HEK293 (cell line): ENCODE measurements at regions not wholly inside any gene's neighbourhood (a gene's known extent, or its start where the extent isn't known, plus 50 kb on each side); places are given as distances from the start of the nearest gene placed in this dataset.
A peak's percentile ranks its signal among the peaks of the same experiment; 100 is the strongest.

Experiments used
- CTCF ChIA-PET: fragments of 350-600 bp; formaldehyde crosslinking; extraction: SDS; loops from one replicate; lab custom pipeline; 2021; ENCODE audit warnings: antibody characterized with exemption; lab: Yijun Ruan, JAX
- POLR2A ChIA-PET: fragments of 300-600 bp; formaldehyde crosslinking; extraction: SDS; loops from one replicate; lab custom pipeline; 2020; ENCODE audit warnings: antibody characterized with exemption, inconsistent platforms; lab: Yijun Ruan, JAX
- H3K27ac ChIP-seq: fragments of 200-500 bp; sonication (Bioruptor generic); 2 replicates; pipeline ENCODE4 v1.5.1; 2014; ENCODE audit warnings: low read depth, low read length, control low read depth, inconsistent platforms; ENCODE audit errors: extremely low read depth
- H3K36me3 ChIP-seq, 2 experiments: fragments of 200-500 bp in 1 of 2; sonication (Bioruptor generic) in 1 of 2; 1 replicate in 1 of 2; 2 replicates in 1 of 2; pipeline ENCODE4 v1.5.1; 2014 to 2017; ENCODE audit warnings: inconsistent platforms in 2 of 2, low read length in 2 of 2; ENCODE audit not compliant: control insufficient read depth in 2 of 2, insufficient read depth in 1 of 2
- H3K4me1 ChIP-seq: fragments of 200-500 bp; sonication (Bioruptor generic); 2 replicates; pipeline ENCODE4 v1.5.1; 2014; ENCODE audit warnings: mild to moderate bottlenecking, low read length, inconsistent platforms; ENCODE audit not compliant: control insufficient read depth, insufficient read depth
- H3K4me3 ChIP-seq: 2 replicates; pipeline ENCODE4 v1.5.1; 2011; ENCODE audit warnings: low read depth, mild to moderate bottlenecking, control low read depth, low read length, moderate library complexity
- H3K9me3 ChIP-seq: fragments of 200-500 bp; sonication (Bioruptor generic); 2 replicates; pipeline ENCODE4 v1.5.1; 2014; ENCODE audit warnings: low read depth, low read length, inconsistent platforms; ENCODE audit not compliant: control insufficient read depth, insufficient read depth
- BCL11B ChIP-seq: fragments of 450-650 bp; formaldehyde crosslinking; IDR thresholded peaks from 2 replicates; pipeline ENCODE4 v1.5.1; 2016; ENCODE audit warnings: low read depth, missing biosample characterization, missing genetic modification characterization
- EGR2 ChIP-seq: fragments of 450-650 bp; formaldehyde crosslinking; IDR thresholded peaks from 2 replicates; pipeline ENCODE4 v1.5.1; 2016; ENCODE audit warnings: low read depth, missing biosample characterization, missing genetic modification characterization
- KLF10 ChIP-seq: fragments of 450-650 bp; IDR thresholded peaks from 2 replicates; pipeline ENCODE4 v1.5.1; 2018; ENCODE audit warnings: missing biosample characterization, mild to moderate bottlenecking, missing genetic modification characterization
- KLF9 ChIP-seq: fragments of 450-650 bp; formaldehyde crosslinking; IDR thresholded peaks from 2 replicates; pipeline ENCODE4 v1.5.1; 2016; ENCODE audit warnings: missing biosample characterization, missing genetic modification characterization, low read depth
- WT1 ChIP-seq: fragments of 450-650 bp; formaldehyde crosslinking; IDR thresholded peaks from 2 replicates; pipeline ENCODE4 v1.5.1; 2016; ENCODE audit warnings: missing biosample characterization, missing genetic modification characterization
- ZBTB8A ChIP-seq: fragments of 450-650 bp; formaldehyde crosslinking; IDR thresholded peaks from 2 replicates; pipeline ENCODE4 v1.5.1; 2016; ENCODE audit warnings: missing biosample characterization, missing genetic modification characterization
- ZFP37 ChIP-seq: fragments of 450-650 bp; formaldehyde crosslinking; IDR thresholded peaks from 2 replicates; pipeline ENCODE4 v1.5.1; 2016; ENCODE audit warnings: missing biosample characterization, missing genetic modification characterization
- ZNF10 ChIP-seq: fragments of 450-650 bp; formaldehyde crosslinking; IDR thresholded peaks from 2 replicates; pipeline ENCODE4 v1.5.1; 2017; ENCODE audit warnings: missing biosample characterization, missing genetic modification characterization
- ZNF146 ChIP-seq: fragments of 450-650 bp; formaldehyde crosslinking; IDR thresholded peaks from 2 replicates; pipeline ENCODE4 v1.5.1; 2016; ENCODE audit warnings: missing biosample characterization, missing genetic modification characterization
- ZNF221 ChIP-seq: fragments of 450-650 bp; formaldehyde crosslinking; IDR thresholded peaks from 2 replicates; pipeline ENCODE4 v1.5.1; 2017; ENCODE audit warnings: missing biosample characterization, missing genetic modification characterization, borderline replicate concordance
- ZNF311 ChIP-seq: fragments of 450-650 bp; formaldehyde crosslinking; IDR thresholded peaks from 2 replicates; pipeline ENCODE4 v1.5.1; 2017; ENCODE audit warnings: missing biosample characterization, missing genetic modification characterization, borderline replicate concordance
- ZNF404 ChIP-seq: fragments of 450-650 bp; formaldehyde crosslinking; IDR thresholded peaks from 2 replicates; pipeline ENCODE4 v1.5.1; 2017; ENCODE audit warnings: missing biosample characterization, missing genetic modification characterization
- ZNF513 ChIP-seq: fragments of 450-650 bp; IDR thresholded peaks from 2 replicates; pipeline ENCODE4 v1.5.1; 2018; ENCODE audit warnings: missing biosample characterization, missing genetic modification characterization
- ZNF585B ChIP-seq: fragments of 450-650 bp; formaldehyde crosslinking; IDR thresholded peaks from 2 replicates; pipeline ENCODE4 v1.5.1; 2016; ENCODE audit warnings: missing biosample characterization, missing genetic modification characterization
- ZNF596 ChIP-seq: fragments of 450-650 bp; IDR thresholded peaks from 2 replicates; pipeline ENCODE4 v1.5.0; 2018; ENCODE audit warnings: missing biosample characterization, mild to moderate bottlenecking, missing genetic modification characterization, moderate library complexity
- ZNF624 ChIP-seq: fragments of 450-650 bp; formaldehyde crosslinking; IDR thresholded peaks from 2 replicates; pipeline ENCODE4 v1.5.1; 2017; ENCODE audit warnings: missing biosample characterization, missing genetic modification characterization
- ZNF629 ChIP-seq: fragments of 450-650 bp; formaldehyde crosslinking; IDR thresholded peaks from 2 replicates; pipeline ENCODE4 v1.5.1; 2017; ENCODE audit warnings: missing biosample characterization, missing genetic modification characterization
- ZNF660 ChIP-seq: fragments of 450-650 bp; IDR thresholded peaks from 2 replicates; pipeline ENCODE4 v1.5.1; 2018; ENCODE audit warnings: missing biosample characterization, mild to moderate bottlenecking, missing genetic modification characterization
- ZNF837 ChIP-seq: fragments of 450-650 bp; formaldehyde crosslinking; IDR thresholded peaks from 2 replicates; pipeline ENCODE4 v1.5.1; 2016; ENCODE audit warnings: missing biosample characterization, missing genetic modification characterization
- TF ChIP-seq, protein P1 (sequence below): fragments of 450-650 bp; formaldehyde crosslinking; IDR thresholded peaks from 2 replicates; pipeline ENCODE4 v1.5.1; 2016; ENCODE audit warnings: missing biosample characterization, missing genetic modification characterization
- TF ChIP-seq, protein P2 (sequence below): fragments of 450-650 bp; formaldehyde crosslinking; conservative IDR thresholded peaks from 2 replicates; pipeline ENCODE4 v1.5.1; 2016; ENCODE audit warnings: low read depth, missing biosample characterization, missing genetic modification characterization
- TF ChIP-seq, protein P3 (sequence below): fragments of 450-650 bp; formaldehyde crosslinking; IDR thresholded peaks from 2 replicates; pipeline ENCODE4 v1.5.1; 2017; ENCODE audit warnings: missing biosample characterization, missing genetic modification characterization
- TF ChIP-seq, protein P4 (sequence below): fragments of 450-650 bp; formaldehyde crosslinking; IDR thresholded peaks from 2 replicates; pipeline ENCODE4 v1.5.1; 2017; ENCODE audit warnings: missing biosample characterization, missing genetic modification characterization

GRCh38 chr12:67453191-67453590 is 184.0 kb downstream of the CAND1 start (continued):
- TF ChIP-seq, protein P1, sequence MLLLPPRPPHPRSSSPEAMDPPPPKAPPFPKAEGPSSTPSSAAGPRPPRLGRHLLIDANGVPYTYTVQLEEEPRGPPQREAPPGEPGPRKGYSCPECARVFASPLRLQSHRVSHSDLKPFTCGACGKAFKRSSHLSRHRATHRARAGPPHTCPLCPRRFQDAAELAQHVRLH (tag by site-specific recombination): no peak

DNA sequence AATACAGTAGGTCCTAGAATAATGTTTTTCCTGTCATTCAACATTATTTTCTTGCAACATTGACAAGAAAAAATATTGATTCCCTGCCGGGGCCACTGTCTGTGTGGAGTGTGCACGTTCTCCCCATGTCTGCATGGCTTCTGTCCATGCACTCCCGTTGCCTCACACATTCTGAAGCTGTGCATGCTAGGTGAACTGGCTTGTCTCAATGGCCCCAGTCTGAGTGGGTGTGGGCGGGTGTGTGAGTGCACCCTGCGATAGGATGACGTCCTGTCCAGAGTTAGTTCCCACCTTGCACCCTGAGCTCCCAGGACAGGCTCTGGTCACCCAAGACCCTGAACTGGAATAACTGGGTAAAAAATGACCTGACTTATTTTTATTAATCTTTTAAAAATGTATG is 186.1 kb downstream of the CAND1 start:
- no peaks in the 10 kb centered on the region for H3K9me3 ChIP-seq
- H3K4me3 ChIP-seq: no peak overlapping the region
- peaks cover 2% of the 10 kb centered on the region; the same call in 1 of the 2 replicates for H3K4me1 ChIP-seq
- no peak overlapping the region for H3K27ac ChIP-seq
- TF ChIP-seq WT1 (no peak), BCL11B (tag by site-specific recombination) (no peak), ZNF629 (tag by site-specific recombination) (no peak), ZNF10 (tag by site-specific recombination) (no peak), ZNF404 (tag by site-specific recombination) (no peak), ZNF837 (no peak), ZFP37 (tag by site-specific recombination) (no peak), ZNF660 (tag by site-specific recombination) (no peak), KLF9 (no peak)
- ChIA-PET CTCF (no interaction called here), POLR2A (no interaction called here)
- no peaks in the 10 kb centered on the region for H3K36me3 ChIP-seq

DNA sequence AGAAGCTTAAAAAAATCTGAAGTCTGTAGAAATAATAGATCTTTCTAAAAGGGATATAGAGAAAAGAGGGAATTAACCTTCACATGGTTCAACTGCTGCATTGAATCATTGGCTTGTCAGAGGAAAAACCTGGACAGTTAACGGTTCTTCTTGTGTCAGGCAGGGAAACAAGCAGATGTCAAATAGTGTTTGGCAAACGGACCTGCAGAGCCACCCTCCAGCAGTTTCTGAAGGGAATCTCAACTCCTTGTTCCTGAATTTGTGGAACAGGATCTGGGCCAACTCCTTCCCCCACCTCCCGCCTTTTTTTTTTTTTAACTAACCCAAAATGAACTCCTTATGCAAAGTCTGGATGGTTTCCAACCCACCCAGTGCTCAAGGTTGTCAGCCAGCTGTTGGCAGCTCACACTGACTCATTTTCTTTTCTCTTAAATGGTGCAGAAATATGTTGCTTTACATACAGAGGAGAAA is 187.3 kb downstream of the CAND1 start:
- H3K4me1 ChIP-seq: peaks cover 2% of the 10 kb centered on the region; the same call in 1 of the 2 replicates
- no peak overlapping the region for H3K27ac ChIP-seq
- ChIA-PET POLR2A (no interaction called here), CTCF (interaction anchor here (0.6 to 0.7 kb wide), 3 partner anchors 100 to 190 kb away, joined by 3 to 4 read pairs (median 4); no protein-coding TSS in a partner anchor)
- H3K4me3 ChIP-seq: no peak overlapping the region
- H3K9me3 ChIP-seq: no peaks in the 10 kb centered on the region
- no peaks in the 10 kb centered on the region for H3K36me3 ChIP-seq
- TF ChIP-seq ZBTB8A (no peak), ZNF585B (tag by site-specific recombination) (no peak)
- TF ChIP-seq, protein P2, sequence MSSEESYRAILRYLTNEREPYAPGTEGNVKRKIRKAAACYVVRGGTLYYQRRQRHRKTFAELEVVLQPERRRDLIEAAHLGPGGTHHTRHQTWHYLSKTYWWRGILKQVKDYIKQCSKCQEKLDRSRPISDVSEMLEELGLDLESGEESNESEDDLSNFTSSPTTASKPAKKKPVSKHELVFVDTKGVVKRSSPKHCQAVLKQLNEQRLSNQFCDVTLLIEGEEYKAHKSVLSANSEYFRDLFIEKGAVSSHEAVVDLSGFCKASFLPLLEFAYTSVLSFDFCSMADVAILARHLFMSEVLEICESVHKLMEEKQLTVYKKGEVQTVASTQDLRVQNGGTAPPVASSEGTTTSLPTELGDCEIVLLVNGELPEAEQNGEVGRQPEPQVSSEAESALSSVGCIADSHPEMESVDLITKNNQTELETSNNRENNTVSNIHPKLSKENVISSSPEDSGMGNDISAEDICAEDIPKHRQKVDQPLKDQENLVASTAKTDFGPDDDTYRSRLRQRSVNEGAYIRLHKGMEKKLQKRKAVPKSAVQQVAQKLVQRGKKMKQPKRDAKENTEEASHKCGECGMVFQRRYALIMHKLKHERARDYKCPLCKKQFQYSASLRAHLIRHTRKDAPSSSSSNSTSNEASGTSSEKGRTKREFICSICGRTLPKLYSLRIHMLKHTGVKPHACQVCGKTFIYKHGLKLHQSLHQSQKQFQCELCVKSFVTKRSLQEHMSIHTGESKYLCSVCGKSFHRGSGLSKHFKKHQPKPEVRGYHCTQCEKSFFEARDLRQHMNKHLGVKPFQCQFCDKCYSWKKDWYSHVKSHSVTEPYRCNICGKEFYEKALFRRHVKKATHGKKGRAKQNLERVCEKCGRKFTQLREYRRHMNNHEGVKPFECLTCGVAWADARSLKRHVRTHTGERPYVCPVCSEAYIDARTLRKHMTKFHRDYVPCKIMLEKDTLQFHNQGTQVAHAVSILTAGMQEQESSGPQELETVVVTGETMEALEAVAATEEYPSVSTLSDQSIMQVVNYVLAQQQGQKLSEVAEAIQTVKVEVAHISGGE (tag by site-specific recombination): peak; percentile 41; the same call in 1 of the 2 replicates
- TF ChIP-seq, all 188 proteins: peak for 1

- Histone ChIP-seq H3K4me3 (no peak overlapping the region), H3K4me1 (peaks cover 2% of the 10 kb centered on the region; the same call in 1 of the 2 replicates), H3K36me3 (no peaks in the 10 kb centered on the region), H3K9me3 (no peaks in the 10 kb centered on the region), H3K27ac (no peak overlapping the region)
- ChIA-PET POLR2A (no interaction called here), CTCF (no interaction called here)
- TF ChIP-seq, protein P3, sequence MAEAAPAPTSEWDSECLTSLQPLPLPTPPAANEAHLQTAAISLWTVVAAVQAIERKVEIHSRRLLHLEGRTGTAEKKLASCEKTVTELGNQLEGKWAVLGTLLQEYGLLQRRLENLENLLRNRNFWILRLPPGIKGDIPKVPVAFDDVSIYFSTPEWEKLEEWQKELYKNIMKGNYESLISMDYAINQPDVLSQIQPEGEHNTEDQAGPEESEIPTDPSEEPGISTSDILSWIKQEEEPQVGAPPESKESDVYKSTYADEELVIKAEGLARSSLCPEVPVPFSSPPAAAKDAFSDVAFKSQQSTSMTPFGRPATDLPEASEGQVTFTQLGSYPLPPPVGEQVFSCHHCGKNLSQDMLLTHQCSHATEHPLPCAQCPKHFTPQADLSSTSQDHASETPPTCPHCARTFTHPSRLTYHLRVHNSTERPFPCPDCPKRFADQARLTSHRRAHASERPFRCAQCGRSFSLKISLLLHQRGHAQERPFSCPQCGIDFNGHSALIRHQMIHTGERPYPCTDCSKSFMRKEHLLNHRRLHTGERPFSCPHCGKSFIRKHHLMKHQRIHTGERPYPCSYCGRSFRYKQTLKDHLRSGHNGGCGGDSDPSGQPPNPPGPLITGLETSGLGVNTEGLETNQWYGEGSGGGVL: no peak
- TF ChIP-seq KLF10 (tag by site-specific recombination) (no peak), ZNF311 (tag by site-specific recombination) (no peak), EGR2 (tag by site-specific recombination) (no peak), ZNF624 (tag by site-specific recombination) (no peak), ZNF146 (tag by site-specific recombination) (no peak), ZNF221 (tag by site-specific recombination) (no peak), ZNF596 (no peak), ZNF513 (tag by site-specific recombination) (no peak)
- TF ChIP-seq, protein P4, sequence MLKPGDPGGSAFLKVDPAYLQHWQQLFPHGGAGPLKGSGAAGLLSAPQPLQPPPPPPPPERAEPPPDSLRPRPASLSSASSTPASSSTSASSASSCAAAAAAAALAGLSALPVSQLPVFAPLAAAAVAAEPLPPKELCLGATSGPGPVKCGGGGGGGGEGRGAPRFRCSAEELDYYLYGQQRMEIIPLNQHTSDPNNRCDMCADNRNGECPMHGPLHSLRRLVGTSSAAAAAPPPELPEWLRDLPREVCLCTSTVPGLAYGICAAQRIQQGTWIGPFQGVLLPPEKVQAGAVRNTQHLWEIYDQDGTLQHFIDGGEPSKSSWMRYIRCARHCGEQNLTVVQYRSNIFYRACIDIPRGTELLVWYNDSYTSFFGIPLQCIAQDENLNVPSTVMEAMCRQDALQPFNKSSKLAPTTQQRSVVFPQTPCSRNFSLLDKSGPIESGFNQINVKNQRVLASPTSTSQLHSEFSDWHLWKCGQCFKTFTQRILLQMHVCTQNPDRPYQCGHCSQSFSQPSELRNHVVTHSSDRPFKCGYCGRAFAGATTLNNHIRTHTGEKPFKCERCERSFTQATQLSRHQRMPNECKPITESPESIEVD (tag by site-specific recombination): no peak
These were observed 188.0 kb downstream of the CAND1 start for GRCh38 chr12:67457136-67457535.
